Panc1 (cell line): ENCODE measurements at regions not wholly inside any gene's neighbourhood (a gene's known extent, or its start where the extent isn't known, plus 50 kb on each side); places are given as distances from the start of the nearest gene placed in this dataset.

Experiments
- SIN3A ChIP-seq: IDR thresholded peaks from 2 replicates; pipeline ENCODE4 v1.6.1; 2012; ENCODE audit warnings: low read depth, mild to moderate bottlenecking, low read length, moderate library complexity, borderline replicate concordance; ENCODE audit not compliant: insufficient read depth
- TF ChIP-seq, protein P1 (sequence below): fragments of 450-650 bp; IDR thresholded peaks from 2 replicates; pipeline ENCODE4 v1.5.1; 2017; ENCODE audit warnings: mild to moderate bottlenecking

- TF ChIP-seq, protein P1, sequence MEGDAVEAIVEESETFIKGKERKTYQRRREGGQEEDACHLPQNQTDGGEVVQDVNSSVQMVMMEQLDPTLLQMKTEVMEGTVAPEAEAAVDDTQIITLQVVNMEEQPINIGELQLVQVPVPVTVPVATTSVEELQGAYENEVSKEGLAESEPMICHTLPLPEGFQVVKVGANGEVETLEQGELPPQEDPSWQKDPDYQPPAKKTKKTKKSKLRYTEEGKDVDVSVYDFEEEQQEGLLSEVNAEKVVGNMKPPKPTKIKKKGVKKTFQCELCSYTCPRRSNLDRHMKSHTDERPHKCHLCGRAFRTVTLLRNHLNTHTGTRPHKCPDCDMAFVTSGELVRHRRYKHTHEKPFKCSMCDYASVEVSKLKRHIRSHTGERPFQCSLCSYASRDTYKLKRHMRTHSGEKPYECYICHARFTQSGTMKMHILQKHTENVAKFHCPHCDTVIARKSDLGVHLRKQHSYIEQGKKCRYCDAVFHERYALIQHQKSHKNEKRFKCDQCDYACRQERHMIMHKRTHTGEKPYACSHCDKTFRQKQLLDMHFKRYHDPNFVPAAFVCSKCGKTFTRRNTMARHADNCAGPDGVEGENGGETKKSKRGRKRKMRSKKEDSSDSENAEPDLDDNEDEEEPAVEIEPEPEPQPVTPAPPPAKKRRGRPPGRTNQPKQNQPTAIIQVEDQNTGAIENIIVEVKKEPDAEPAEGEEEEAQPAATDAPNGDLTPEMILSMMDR = peak; percentile 23; the same call in 1 of the 2 replicates
- TF ChIP-seq SIN3A = no peak
Observed at GRCh38 chrX:138034136-138034535, 468.2 kb downstream of the ZIC3 start.
